Middle frontal gyrus (tissue), 1 donor: ENCODE measurements at regions not wholly inside any gene's neighbourhood (a gene's known extent, or its start where the extent isn't known, plus 50 kb on each side); places are given as distances from the start of the nearest gene placed in this dataset.

ENCODE experiments used
- DNase-seq: peaks from one replicate; pipeline ENCODE4 v3.0.0-alpha.2; 2015; ENCODE audit warnings: low spot score; ENCODE audit errors: extremely low spot score

GRCh38 chr22:27462190-27462589 is 339.4 kb downstream of the MN1 start:
- DNase-seq, result no peak

GRCh38 chr22:27463121-27463660 is 338.4 kb downstream of the MN1 start:
- DNase-seq, result no peak

GRCh38 chr22:27466229-27466628 is 335.3 kb downstream of the MN1 start:
- no peak for DNase-seq

GRCh38 chr22:27466778-27467438 is 334.6 kb downstream of the MN1 start:
- no peak for DNase-seq

- no peak for DNase-seq
Observed at GRCh38 chr22:27467711-27468110, 333.8 kb downstream of the MN1 start.

- no peak for DNase-seq
Observed at GRCh38 chr22:27468712-27469111, 332.8 kb downstream of the MN1 start.

- no peak for DNase-seq
Observed at GRCh38 chr22:27470169-27470772, 331.3 kb downstream of the MN1 start.

- no peak for DNase-seq
Observed at GRCh38 chr22:27472975-27473374, 328.6 kb downstream of the MN1 start.

GRCh38 chr22:27473533-27473932 is 328.0 kb downstream of the MN1 start:
- no peak for DNase-seq

- DNase-seq, result no peak
Observed at GRCh38 chr22:27474112-27474571, 327.4 kb downstream of the MN1 start.

- DNase-seq, result no peak
Observed at GRCh38 chr22:27474711-27475547, 326.6 kb downstream of the MN1 start.

- no peak for DNase-seq
Observed at GRCh38 chr22:27475548-27475897, 326.0 kb downstream of the MN1 start.

- no peak for DNase-seq
Observed at GRCh38 chr22:27476318-27476717, 325.2 kb downstream of the MN1 start.

- DNase-seq, result no peak
Observed at GRCh38 chr22:27476729-27477128, 324.8 kb downstream of the MN1 start.

- DNase-seq, result no peak
Observed at GRCh38 chr22:27477171-27477570, 324.4 kb downstream of the MN1 start.

GRCh38 chr22:27480487-27480886 is 321.1 kb downstream of the MN1 start:
- peak; percentile 14 for DNase-seq

- no peak for DNase-seq
Observed at GRCh38 chr22:27482402-27482801, 319.2 kb downstream of the MN1 start.

GRCh38 chr22:27483095-27483785 is 318.3 kb downstream of the MN1 start:
- DNase-seq, result no peak

- DNase-seq, result no peak
Observed at GRCh38 chr22:27485842-27486241, 315.7 kb downstream of the MN1 start.

- DNase-seq, result no peak
Observed at GRCh38 chr22:27487600-27488452, 313.7 kb downstream of the MN1 start.
